IMR-90 (cell line): ENCODE measurements at regions not wholly inside any gene's neighbourhood (a gene's known extent, or its start where the extent isn't known, plus 50 kb on each side); places are given as distances from the start of the nearest gene placed in this dataset.

Source experiments
- CEBPB ChIP-seq: IDR thresholded peaks from 2 replicates; pipeline ENCODE4 v1.6.1; 2012; ENCODE audit warnings: low read depth, low read length, improper control_type of control experiment
- CTCF ChIP-seq: conservative IDR thresholded peaks from 2 replicates; pipeline ENCODE4 v1.5.1; 2012; ENCODE audit warnings: mild to moderate bottlenecking, low read depth, low read length, improper control_type of control experiment
- ELK1 ChIP-seq: fragments of 150-350 bp; IDR thresholded peaks from 2 replicates; pipeline ENCODE4 v1.6.1; 2016; ENCODE audit warnings: low read depth, mild to moderate bottlenecking, low read length, moderate library complexity, borderline replicate concordance
- MAFK ChIP-seq: IDR thresholded peaks from 2 replicates; pipeline ENCODE4 v1.6.1; 2012; ENCODE audit warnings: low read depth, low read length, improper control_type of control experiment
- MAZ ChIP-seq: IDR thresholded peaks from 2 replicates; pipeline ENCODE4 v1.6.1; 2012; ENCODE audit warnings: low read depth, mild to moderate bottlenecking, low read length, improper control_type of control experiment, moderate library complexity, borderline replicate concordance
- MXI1 ChIP-seq: IDR thresholded peaks from 2 replicates; pipeline ENCODE4 v1.6.1; 2012; ENCODE audit warnings: low read depth, mild to moderate bottlenecking, low read length, moderate library complexity, borderline replicate concordance
- POLR2A ChIP-seq: IDR thresholded peaks from 2 replicates; pipeline ENCODE4 v1.6.1; 2012; ENCODE audit warnings: mild to moderate bottlenecking, low read depth, low read length
- RCOR1 ChIP-seq: IDR thresholded peaks from 2 replicates; pipeline ENCODE4 v1.6.1; 2012; ENCODE audit warnings: mild to moderate bottlenecking, low read length, improper control_type of control experiment; ENCODE audit not compliant: insufficient replicate concordance
- RFX5 ChIP-seq: IDR thresholded peaks from 2 replicates; pipeline ENCODE4 v1.8.0; 2012; ENCODE audit warnings: low read depth, mild to moderate bottlenecking, low read length, moderate library complexity
- SMC3 ChIP-seq: fragments of 150-350 bp; IDR thresholded peaks from 2 replicates; pipeline ENCODE4 v1.6.1; 2016; ENCODE audit warnings: low read depth, mild to moderate bottlenecking, antibody characterized with exemption, low read length, moderate library complexity
- USF2 ChIP-seq: fragments of 150-350 bp; IDR thresholded peaks from 2 replicates; pipeline ENCODE4 v1.6.1; 2017; ENCODE audit warnings: mild to moderate bottlenecking, antibody characterized with exemption, low read length, low read depth

GRCh38 chr2:120520929-120521912, 175.3 kb downstream of the INHBB start:
- peak; percentile 76 for TF ChIP-seq CTCF
- TF ChIP-seq POLR2A = no peak
- no peak for TF ChIP-seq RFX5
- no peak for TF ChIP-seq USF2
- TF ChIP-seq MXI1 = no peak
- TF ChIP-seq ELK1 = no peak
- TF ChIP-seq MAFK = no peak
- TF ChIP-seq RCOR1 = no peak
- peak; percentile 50 for TF ChIP-seq SMC3
- no peak for TF ChIP-seq MAZ
- no peak for TF ChIP-seq CEBPB
